GM12878 (cell line): ENCODE measurements at regions not wholly inside any gene's neighbourhood (a gene's known extent, or its start where the extent isn't known, plus 50 kb on each side); places are given as distances from the start of the nearest gene placed in this dataset.
A peak's percentile ranks its signal among the peaks of the same experiment; 100 is the strongest.

ENCODE experiments used
- HCFC1 ChIP-seq: fragments of 150-350 bp; IDR thresholded peaks from 2 replicates; pipeline ENCODE4 v1.6.1; 2014; ENCODE audit warnings: low read length
- NFYB ChIP-seq: IDR thresholded peaks from 2 replicates; pipeline ENCODE4 v1.6.1; 2011; ENCODE audit warnings: low read depth, mild to moderate bottlenecking, low read length, improper control_type of control experiment, moderate library complexity; ENCODE audit not compliant: insufficient read depth
- RELA ChIP-seq: fragments of 450-650 bp; IDR thresholded peaks from 2 replicates; pipeline ENCODE4 v1.8.0; 2014; ENCODE audit warnings: borderline replicate concordance; ENCODE audit not compliant: partially characterized antibody
- TCF12 ChIP-seq: IDR thresholded peaks from 2 replicates; pipeline ENCODE4 v1.6.1; 2011; ENCODE audit warnings: low read depth, mild to moderate bottlenecking, low read length
- ZBTB11 ChIP-seq: fragments of 450-650 bp; formaldehyde crosslinking; IDR thresholded peaks from 2 replicates; pipeline ENCODE4 v1.5.0; 2022; ENCODE audit warnings: mild to moderate bottlenecking, missing genetic modification characterization
- TF ChIP-seq, protein P1 (sequence below): fragments of 450-650 bp; IDR thresholded peaks from 2 replicates; pipeline ENCODE4 v1.6.1; 2017; ENCODE audit warnings: mild to moderate bottlenecking, moderate library complexity

DNA sequence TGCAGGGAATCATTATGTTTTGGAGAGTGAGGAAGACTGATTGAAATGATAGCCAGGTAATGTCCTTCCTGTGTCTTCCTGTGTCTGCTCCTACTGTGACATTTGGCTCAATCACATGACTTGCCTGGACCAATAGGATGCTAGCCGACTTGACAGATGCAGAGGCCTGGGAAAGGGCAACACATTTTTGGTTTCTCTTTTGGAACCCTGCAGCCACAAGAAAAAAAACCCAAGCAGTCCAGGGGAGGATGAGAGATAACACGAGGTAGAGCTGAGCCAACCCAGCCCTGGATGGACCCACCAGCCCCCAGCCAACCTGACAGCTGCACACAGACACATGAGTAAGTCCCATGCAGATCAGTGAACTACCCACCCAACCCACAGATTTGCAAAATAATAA is 256.1 kb upstream of the SMARCA2 start (continued):
- TF ChIP-seq, protein P1, sequence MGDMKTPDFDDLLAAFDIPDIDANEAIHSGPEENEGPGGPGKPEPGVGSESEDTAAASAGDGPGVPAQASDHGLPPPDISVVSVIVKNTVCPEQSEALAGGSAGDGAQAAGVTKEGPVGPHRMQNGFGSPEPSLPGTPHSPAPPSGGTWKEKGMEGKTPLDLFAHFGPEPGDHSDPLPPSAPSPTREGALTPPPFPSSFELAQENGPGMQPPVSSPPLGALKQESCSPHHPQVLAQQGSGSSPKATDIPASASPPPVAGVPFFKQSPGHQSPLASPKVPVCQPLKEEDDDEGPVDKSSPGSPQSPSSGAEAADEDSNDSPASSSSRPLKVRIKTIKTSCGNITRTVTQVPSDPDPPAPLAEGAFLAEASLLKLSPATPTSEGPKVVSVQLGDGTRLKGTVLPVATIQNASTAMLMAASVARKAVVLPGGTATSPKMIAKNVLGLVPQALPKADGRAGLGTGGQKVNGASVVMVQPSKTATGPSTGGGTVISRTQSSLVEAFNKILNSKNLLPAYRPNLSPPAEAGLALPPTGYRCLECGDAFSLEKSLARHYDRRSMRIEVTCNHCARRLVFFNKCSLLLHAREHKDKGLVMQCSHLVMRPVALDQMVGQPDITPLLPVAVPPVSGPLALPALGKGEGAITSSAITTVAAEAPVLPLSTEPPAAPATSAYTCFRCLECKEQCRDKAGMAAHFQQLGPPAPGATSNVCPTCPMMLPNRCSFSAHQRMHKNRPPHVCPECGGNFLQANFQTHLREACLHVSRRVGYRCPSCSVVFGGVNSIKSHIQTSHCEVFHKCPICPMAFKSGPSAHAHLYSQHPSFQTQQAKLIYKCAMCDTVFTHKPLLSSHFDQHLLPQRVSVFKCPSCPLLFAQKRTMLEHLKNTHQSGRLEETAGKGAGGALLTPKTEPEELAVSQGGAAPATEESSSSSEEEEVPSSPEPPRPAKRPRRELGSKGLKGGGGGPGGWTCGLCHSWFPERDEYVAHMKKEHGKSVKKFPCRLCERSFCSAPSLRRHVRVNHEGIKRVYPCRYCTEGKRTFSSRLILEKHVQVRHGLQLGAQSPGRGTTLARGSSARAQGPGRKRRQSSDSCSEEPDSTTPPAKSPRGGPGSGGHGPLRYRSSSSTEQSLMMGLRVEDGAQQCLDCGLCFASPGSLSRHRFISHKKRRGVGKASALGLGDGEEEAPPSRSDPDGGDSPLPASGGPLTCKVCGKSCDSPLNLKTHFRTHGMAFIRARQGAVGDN, result no peak
- no peak for TF ChIP-seq RELA
- peak; percentile 98 for TF ChIP-seq NFYB
- TF ChIP-seq ZBTB11 (CRISPR knock-in tag), result no peak
- TF ChIP-seq TCF12, result peak; percentile 67; the same call in 1 of the 2 replicates
- TF ChIP-seq HCFC1, result no peak
